ENCODE measurements at regions not wholly inside any gene's neighbourhood (a gene's known extent, or its start where the extent isn't known, plus 50 kb on each side); places are given as distances from the start of the nearest gene placed in this dataset.

- H3K4me2 ChIP-seq (ENCODE audit: low read depth, low read length, poor library complexity, severe bottlenecking), result no peak overlapping the region
- H3K4me1 ChIP-seq (ENCODE audit: insufficient read depth, low read length, poor library complexity, severe bottlenecking), result no peaks in the 10 kb centered on the region
- no peaks in the 10 kb centered on the region for H3K79me2 ChIP-seq (ENCODE audit: insufficient read depth, low read length)
- H3K27me3 ChIP-seq (ENCODE audit: insufficient read depth, low read length, poor library complexity, severe bottlenecking), result no peaks in the 10 kb centered on the region
- TF ChIP-seq EZH2phosphoT487 (IDR thresholded peaks at IDR 0.05; ENCODE audit: borderline replicate concordance), result no peak
- no peak for TF ChIP-seq CTCF (conservative IDR thresholded peaks at IDR 0.05; ENCODE audit: low read length)
- H2AFZ ChIP-seq (ENCODE audit: low read length), result no peak overlapping the region
- H3K4me3 ChIP-seq (ENCODE audit: low read length, poor library complexity, severe bottlenecking), result no peak overlapping the region
- H3K9me2 ChIP-seq (replicated peaks; ENCODE audit: low read depth, low read length), result no peaks in the 10 kb centered on the region
- H3K9me3 ChIP-seq (ENCODE audit: insufficient read depth, low read depth, low read length), result no peaks in the 10 kb centered on the region
- H3K36me3 ChIP-seq (ENCODE audit: insufficient read depth, low read length), result no peaks in the 10 kb centered on the region
- H3K9ac ChIP-seq (ENCODE audit: low read depth, low read length, poor library complexity, severe bottlenecking), result no peak overlapping the region
- no peaks in the 10 kb centered on the region for H3F3A ChIP-seq (ENCODE audit: low read depth)
- no peaks in the 10 kb centered on the region for H4K20me1 ChIP-seq (ENCODE audit: insufficient read depth, low read length, poor library complexity, severe bottlenecking)
Measured at GRCh38 chr5:108436696-108437095, 54.8 kb upstream of the FBXL17 start.

GRCh38 chr5:108433600-108433999 lies 51.7 kb upstream of the FBXL17 start:
- Histone ChIP-seq H4K20me1 (ENCODE audit: insufficient read depth, low read length, poor library complexity, severe bottlenecking) (no peaks in the 10 kb centered on the region), H3K4me3 (ENCODE audit: low read length, poor library complexity, severe bottlenecking) (no peak overlapping the region), H3K9ac (ENCODE audit: low read depth, low read length, poor library complexity, severe bottlenecking) (no peak overlapping the region), H3K4me1 (ENCODE audit: insufficient read depth, low read length, poor library complexity, severe bottlenecking) (no peaks in the 10 kb centered on the region), H2AFZ (ENCODE audit: low read length) (no peak overlapping the region), H3F3A (ENCODE audit: low read depth) (no peaks in the 10 kb centered on the region), H3K9me2 (replicated peaks; ENCODE audit: low read depth, low read length) (no peaks in the 10 kb centered on the region), H3K9me3 (ENCODE audit: insufficient read depth, low read depth, low read length) (no peaks in the 10 kb centered on the region), H3K79me2 (ENCODE audit: insufficient read depth, low read length) (no peaks in the 10 kb centered on the region), H3K36me3 (ENCODE audit: insufficient read depth, low read length) (no peaks in the 10 kb centered on the region), H3K4me2 (ENCODE audit: low read depth, low read length, poor library complexity, severe bottlenecking) (no peak overlapping the region), H3K27me3 (ENCODE audit: insufficient read depth, low read length, poor library complexity, severe bottlenecking) (no peaks in the 10 kb centered on the region)
- TF ChIP-seq CTCF (conservative IDR thresholded peaks at IDR 0.05; ENCODE audit: low read length) (no peak), EZH2phosphoT487 (IDR thresholded peaks at IDR 0.05; ENCODE audit: borderline replicate concordance) (no peak)

GRCh38 chr5:108432024-108432423 lies 50.1 kb upstream of the FBXL17 start:
- Histone ChIP-seq H3K27me3 (ENCODE audit: insufficient read depth, low read length, poor library complexity, severe bottlenecking) (no peaks in the 10 kb centered on the region), H3K9me3 (ENCODE audit: insufficient read depth, low read depth, low read length) (no peaks in the 10 kb centered on the region), H4K20me1 (ENCODE audit: insufficient read depth, low read length, poor library complexity, severe bottlenecking) (no peaks in the 10 kb centered on the region), H3K4me1 (ENCODE audit: insufficient read depth, low read length, poor library complexity, severe bottlenecking) (no peaks in the 10 kb centered on the region), H3F3A (ENCODE audit: low read depth) (no peaks in the 10 kb centered on the region), H3K36me3 (ENCODE audit: insufficient read depth, low read length) (no peaks in the 10 kb centered on the region), H3K9ac (ENCODE audit: low read depth, low read length, poor library complexity, severe bottlenecking) (no peak overlapping the region), H3K4me2 (ENCODE audit: low read depth, low read length, poor library complexity, severe bottlenecking) (no peak overlapping the region), H3K9me2 (replicated peaks; ENCODE audit: low read depth, low read length) (no peaks in the 10 kb centered on the region), H3K4me3 (ENCODE audit: low read length, poor library complexity, severe bottlenecking) (no peak overlapping the region), H2AFZ (ENCODE audit: low read length) (no peak overlapping the region), H3K79me2 (ENCODE audit: insufficient read depth, low read length) (no peaks in the 10 kb centered on the region)
- no peak for TF ChIP-seq EZH2phosphoT487 (IDR thresholded peaks at IDR 0.05; ENCODE audit: borderline replicate concordance)
- TF ChIP-seq CTCF (conservative IDR thresholded peaks at IDR 0.05; ENCODE audit: low read length), result no peak

All from Loucy (cell line).